ENCODE measurements at regions not wholly inside any gene's neighbourhood (a gene's known extent, or its start where the extent isn't known, plus 50 kb on each side); places are given as distances from the start of the nearest gene placed in this dataset.

GRCh38 chr2:56017784-56018183 is 94.2 kb upstream of the EFEMP1 start:
- TF ChIP-seq CTCF (IDR thresholded peaks at IDR 0.05) (no peak), EP300 (IDR thresholded peaks at IDR 0.05; ENCODE audit: low read depth) (no peak), POLR2A (IDR thresholded peaks at IDR 0.05) (no peak), POLR2AphosphoS5 (IDR thresholded peaks at IDR 0.05) (no peak)

All from transverse colon (tissue), 4 donors.